HEK293T (cell line): ENCODE measurements at regions not wholly inside any gene's neighbourhood (a gene's known extent, or its start where the extent isn't known, plus 50 kb on each side); places are given as distances from the start of the nearest gene placed in this dataset.

ENCODE experiments used
- ELF4 ChIP-seq: fragments of 450-650 bp; IDR thresholded peaks from 2 replicates; pipeline ENCODE4 v1.6.1; 2017; ENCODE audit warnings: antibody characterized with exemption
- FOXK2 ChIP-seq: fragments of 450-650 bp; IDR thresholded peaks from 2 replicates; pipeline ENCODE4 v1.6.1; 2016; ENCODE audit warnings: mild to moderate bottlenecking
- PKNOX1 ChIP-seq: fragments of 450-650 bp; IDR thresholded peaks from 2 replicates; pipeline ENCODE4 v1.6.1; 2016

DNA sequence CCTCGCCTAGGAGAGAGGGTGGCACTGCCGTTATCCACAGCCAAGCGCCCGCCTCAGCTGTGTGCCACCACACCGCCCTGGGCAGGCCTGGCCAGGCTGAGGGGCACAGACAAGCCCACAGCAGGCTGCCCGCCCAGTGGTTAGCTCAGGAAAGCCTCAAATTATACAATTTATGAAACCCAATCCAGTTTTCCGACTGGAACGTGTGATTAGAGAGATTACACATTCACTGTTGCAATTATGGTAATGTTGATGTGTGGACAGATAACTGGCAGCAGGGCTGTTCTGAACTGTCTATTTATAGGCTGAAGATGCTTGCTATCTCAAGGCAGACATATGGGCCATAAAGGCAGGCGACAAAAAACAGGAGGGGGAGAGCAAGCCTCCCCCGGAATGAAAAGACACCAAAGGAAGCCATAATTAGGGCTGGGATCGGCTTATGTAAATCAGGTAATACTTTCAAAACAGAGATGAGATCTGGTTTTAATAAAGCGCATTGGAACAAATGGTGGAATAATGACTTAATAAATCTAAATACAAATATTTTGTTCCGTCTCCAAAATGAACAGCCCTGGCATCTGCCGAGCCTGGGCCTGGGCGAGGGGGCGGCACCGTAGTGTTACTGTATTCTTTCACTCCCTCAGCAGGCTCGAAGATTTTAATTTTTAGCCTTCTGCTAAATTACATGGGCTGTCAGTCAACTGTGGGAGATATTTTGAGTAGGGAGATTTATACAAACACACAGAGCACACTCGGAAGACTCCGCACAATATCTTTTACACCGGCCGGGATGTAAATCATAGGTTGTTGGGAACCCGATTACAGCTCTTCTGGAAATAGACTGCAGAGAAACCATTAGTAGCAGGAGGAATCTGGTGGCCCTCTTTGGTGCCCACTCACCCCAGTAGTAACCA lies 103.1 kb upstream of the TLE3 start:
- no peak for TF ChIP-seq ELF4
- TF ChIP-seq PKNOX1, result no peak
- no peak for TF ChIP-seq FOXK2
